KBM-7 (cell line): ENCODE measurements at regions not wholly inside any gene's neighbourhood (a gene's known extent, or its start where the extent isn't known, plus 50 kb on each side); places are given as distances from the start of the nearest gene placed in this dataset.
"Not testable (repeated sequence)": the region's sequence is repeated elsewhere in the genome, so short reads cannot be mapped to it uniquely, and the experiment has no call there.

Source experiments
- DNase-seq: peaks from one replicate; pipeline ENCODE4 v3.0.0-alpha.2; 2015
- in situ Hi-C: fragments of 300-500 bp; cut with MboI; formaldehyde crosslinking; loops from 2 replicates; pipeline ENCODE4 v1.14.3; 2020; ENCODE audit warnings: low sequenced_read_pairs, low pct_unique_long_range_greater_than_20kb, mixed read lengths

GRCh38 chr2:196295005-196295404, 123.6 kb upstream of the STK17B start:
- DNase-seq, result no peak
- in situ Hi-C loops, result no loop called here

- in situ Hi-C loops, result not testable (repeated sequence)
- DNase-seq, result peak; percentile 49
Measured at GRCh38 chr2:196298106-196298723, 126.8 kb upstream of the STK17B start.

- in situ Hi-C loops, result no loop called here
- DNase-seq, result no peak
Measured at GRCh38 chr2:196307775-196308305, 136.5 kb upstream of the STK17B start.

- in situ Hi-C loops, result no loop called here
- DNase-seq, result no peak
Measured at GRCh38 chr2:196309691-196310090, 138.3 kb upstream of the STK17B start.

GRCh38 chr2:196314157-196314556, 142.8 kb upstream of the STK17B start:
- in situ Hi-C loops, result no loop called here
- DNase-seq, result no peak

GRCh38 chr2:196314780-196315179, 143.4 kb upstream of the STK17B start:
- in situ Hi-C loops, result no loop called here
- no peak for DNase-seq

- in situ Hi-C loops, result no loop called here
- no peak for DNase-seq
Measured at GRCh38 chr2:196315388-196316049, 144.1 kb upstream of the STK17B start.

GRCh38 chr2:196316050-196316430, 144.7 kb upstream of the STK17B start:
- in situ Hi-C loops, result no loop called here
- no peak for DNase-seq

GRCh38 chr2:196318517-196319377, 147.4 kb upstream of the STK17B start:
- in situ Hi-C loops, result no loop called here
- DNase-seq, result no peak

- DNase-seq, result no peak
- in situ Hi-C loops, result no loop called here
Measured at GRCh38 chr2:196322973-196323810, 151.8 kb upstream of the STK17B start.

GRCh38 chr2:196324211-196324610, 152.8 kb upstream of the STK17B start:
- in situ Hi-C loops, result no loop called here
- no peak for DNase-seq

- DNase-seq, result no peak
- in situ Hi-C loops, result no loop called here
Measured at GRCh38 chr2:196328088-196328680, 156.8 kb upstream of the STK17B start.

GRCh38 chr2:196329959-196330358, 158.6 kb upstream of the STK17B start:
- in situ Hi-C loops, result no loop called here
- no peak for DNase-seq

GRCh38 chr2:196330645-196331044, 159.3 kb upstream of the STK17B start:
- in situ Hi-C loops, result no loop called here
- no peak for DNase-seq

- in situ Hi-C loops, result no loop called here
- DNase-seq, result no peak
Measured at GRCh38 chr2:196331143-196331542, 159.8 kb upstream of the STK17B start.

- no peak for DNase-seq
- in situ Hi-C loops, result no loop called here
Measured at GRCh38 chr2:196331851-196332250, 160.5 kb upstream of the STK17B start.

- DNase-seq, result no peak
- in situ Hi-C loops, result no loop called here
Measured at GRCh38 chr2:196333397-196333796, 162.0 kb upstream of the STK17B start.

- no peak for DNase-seq
- in situ Hi-C loops, result no loop called here
Measured at GRCh38 chr2:196334710-196335109, 163.3 kb upstream of the STK17B start.

- no peak for DNase-seq
- in situ Hi-C loops, result no loop called here
Measured at GRCh38 chr2:196335221-196335634, 163.8 kb upstream of the STK17B start.
